Activated CD4-positive, CD25-positive, alpha-beta regulatory T cell treated with anti-CD3 and anti-CD28 coated beads, Interleukin-2, amount 50 U/mL, for 16 hours (primary cell): ENCODE measurements at regions not wholly inside any gene's neighbourhood (a gene's known extent, or its start where the extent isn't known, plus 50 kb on each side); places are given as distances from the start of the nearest gene placed in this dataset.
A peak's percentile ranks its signal among the peaks of the same experiment; 100 is the strongest.

Experiments used
- DNase-seq: peaks from one replicate; pipeline ENCODE4 v3.0.0-alpha.2; 2020; ENCODE audit warnings: low read depth, low spot score

- DNase-seq = no peak
These were observed 813.6 kb upstream of the ALCAM start for GRCh38 chr3:104553121-104553520.

GRCh38 chr3:104554425-104554824, 812.3 kb upstream of the ALCAM start:
- no peak for DNase-seq

GRCh38 chr3:104555728-104556127, 811.0 kb upstream of the ALCAM start:
- DNase-seq = no peak

GRCh38 chr3:104556372-104557078, 810.2 kb upstream of the ALCAM start:
- no peak for DNase-seq

GRCh38 chr3:104561324-104561723, 805.4 kb upstream of the ALCAM start:
- DNase-seq = no peak

GRCh38 chr3:104564045-104564643, 802.6 kb upstream of the ALCAM start:
- DNase-seq = peak; percentile 28

- DNase-seq = no peak
These were observed 800.7 kb upstream of the ALCAM start for GRCh38 chr3:104566054-104566453.

- no peak for DNase-seq
These were observed 791.1 kb upstream of the ALCAM start for GRCh38 chr3:104575634-104576033.

- no peak for DNase-seq
These were observed 788.2 kb upstream of the ALCAM start for GRCh38 chr3:104578558-104578957.

GRCh38 chr3:104582092-104582491, 784.6 kb upstream of the ALCAM start:
- no peak for DNase-seq

GRCh38 chr3:104584682-104585081, 782.0 kb upstream of the ALCAM start:
- no peak for DNase-seq

GRCh38 chr3:104586344-104586743, 780.4 kb upstream of the ALCAM start:
- no peak for DNase-seq

- no peak for DNase-seq
These were observed 778.3 kb upstream of the ALCAM start for GRCh38 chr3:104588442-104588841.

- DNase-seq = no peak
These were observed 774.9 kb upstream of the ALCAM start for GRCh38 chr3:104591776-104592175.

GRCh38 chr3:104594491-104594890, 772.2 kb upstream of the ALCAM start:
- DNase-seq = no peak

GRCh38 chr3:104596054-104596453, 770.7 kb upstream of the ALCAM start:
- no peak for DNase-seq

- no peak for DNase-seq
These were observed 770.2 kb upstream of the ALCAM start for GRCh38 chr3:104596551-104596950.

- DNase-seq = no peak
These were observed 767.7 kb upstream of the ALCAM start for GRCh38 chr3:104598848-104599511.

GRCh38 chr3:104604326-104605010, 762.2 kb upstream of the ALCAM start:
- DNase-seq = no peak

GRCh38 chr3:104606812-104607211, 759.9 kb upstream of the ALCAM start:
- no peak for DNase-seq

GRCh38 chr3:104610730-104611652, 755.7 kb upstream of the ALCAM start:
- DNase-seq = no peak
